ENCODE measurements at regions not wholly inside any gene's neighbourhood (a gene's known extent, or its start where the extent isn't known, plus 50 kb on each side); places are given as distances from the start of the nearest gene placed in this dataset.

GRCh38 chr20:47421076-47421475 lies 64.6 kb upstream of the ZMYND8 start:
- intact Hi-C loops (cut with micrococcal nuclease; ENCODE audit: unreplicated experiment) = no loop called here
- no TSS peak for BruUV-seq (replicated peaks)
- no peak for TF ChIP-seq CTCF (IDR thresholded peaks at IDR 0.05; ENCODE audit: unreplicated experiment)
- CTCF ChIA-PET = interaction anchor here (0.7 to 1.2 kb wide), 2 partner anchors 13 to 591 kb away, joined by 3 read pairs; no protein-coding TSS in a partner anchor
- peaks cover 5% of the 10 kb centered on the region for H3K36me3 Mint-ChIP-seq (ENCODE audit: insufficient read depth, unreplicated experiment)
- H3K4me1 Mint-ChIP-seq (ENCODE audit: low read depth, unreplicated experiment) = peaks cover 17% of the 10 kb centered on the region
- no peak for DNase-seq
- H3K27me3 Mint-ChIP-seq (ENCODE audit: unreplicated experiment) = no peaks in the 10 kb centered on the region
- H3K9me3 Mint-ChIP-seq (ENCODE audit: low read depth, unreplicated experiment) = no peaks in the 10 kb centered on the region
- no peak overlapping the region for H3K27ac Mint-ChIP-seq (ENCODE audit: unreplicated experiment)
- H3K4me3 Mint-ChIP-seq (ENCODE audit: low read depth, unreplicated experiment) = no peak overlapping the region

GRCh38 chr20:47423586-47423985 lies 67.1 kb upstream of the ZMYND8 start:
- H3K36me3 Mint-ChIP-seq (ENCODE audit: insufficient read depth, unreplicated experiment) = no peaks in the 10 kb centered on the region
- intact Hi-C loops (cut with micrococcal nuclease; ENCODE audit: unreplicated experiment) = no loop called here
- TF ChIP-seq CTCF (IDR thresholded peaks at IDR 0.05; ENCODE audit: unreplicated experiment) = no peak
- no peaks in the 10 kb centered on the region for H3K4me1 Mint-ChIP-seq (ENCODE audit: low read depth, unreplicated experiment)
- peaks cover 4% of the 10 kb centered on the region for H3K9me3 Mint-ChIP-seq (ENCODE audit: low read depth, unreplicated experiment)
- no peak for DNase-seq
- H3K27me3 Mint-ChIP-seq (ENCODE audit: unreplicated experiment) = no peaks in the 10 kb centered on the region
- H3K4me3 Mint-ChIP-seq (ENCODE audit: low read depth, unreplicated experiment) = no peak overlapping the region
- no TSS peak for BruUV-seq (replicated peaks)
- H3K27ac Mint-ChIP-seq (ENCODE audit: unreplicated experiment) = no peak overlapping the region
- CTCF ChIA-PET = interaction anchor here (1.4 kb wide), 1 partner anchor 32 kb away, joined by 3 read pairs; no protein-coding TSS in a partner anchor

GRCh38 chr20:47427067-47427466 lies 70.6 kb upstream of the ZMYND8 start:
- no peak overlapping the region for H3K27ac Mint-ChIP-seq (ENCODE audit: unreplicated experiment)

GRCh38 chr20:47427746-47428145 lies 71.2 kb upstream of the ZMYND8 start:
- Mint-ChIP-seq H3K27ac (ENCODE audit: unreplicated experiment) (no peak overlapping the region), H3K9me3 (ENCODE audit: low read depth, unreplicated experiment) (peaks cover 4% of the 10 kb centered on the region), H3K4me1 (ENCODE audit: low read depth, unreplicated experiment) (peaks cover 9% of the 10 kb centered on the region), H3K4me3 (ENCODE audit: low read depth, unreplicated experiment) (no peak overlapping the region), H3K27me3 (ENCODE audit: unreplicated experiment) (no peaks in the 10 kb centered on the region), H3K36me3 (ENCODE audit: insufficient read depth, unreplicated experiment) (peaks cover 9% of the 10 kb centered on the region)
- no peak for TF ChIP-seq CTCF (IDR thresholded peaks at IDR 0.05; ENCODE audit: unreplicated experiment)
- DNase-seq = no peak
- intact Hi-C loops (cut with micrococcal nuclease; ENCODE audit: unreplicated experiment) = no loop called here
- CTCF ChIA-PET = no interaction called here
- no TSS peak for BruUV-seq (replicated peaks)

More at GRCh38 chr20:47427067-47427466, 70.6 kb upstream of the ZMYND8 start:
- BruUV-seq (replicated peaks) = no TSS peak
- Mint-ChIP-seq H3K4me3 (ENCODE audit: low read depth, unreplicated experiment) (no peak overlapping the region), H3K36me3 (ENCODE audit: insufficient read depth, unreplicated experiment) (peaks cover 2% of the 10 kb centered on the region), H3K27me3 (ENCODE audit: unreplicated experiment) (no peaks in the 10 kb centered on the region), H3K9me3 (ENCODE audit: low read depth, unreplicated experiment) (peaks cover 4% of the 10 kb centered on the region), H3K4me1 (ENCODE audit: low read depth, unreplicated experiment) (peaks cover 2% of the 10 kb centered on the region)
- TF ChIP-seq CTCF (IDR thresholded peaks at IDR 0.05; ENCODE audit: unreplicated experiment) = no peak
- intact Hi-C loops (cut with micrococcal nuclease; ENCODE audit: unreplicated experiment) = no loop called here
- CTCF ChIA-PET = no interaction called here
- no peak for DNase-seq

Measured in Calu3 (cell line).